ENCODE measurements at regions not wholly inside any gene's neighbourhood (a gene's known extent, or its start where the extent isn't known, plus 50 kb on each side); places are given as distances from the start of the nearest gene placed in this dataset.

DNA sequence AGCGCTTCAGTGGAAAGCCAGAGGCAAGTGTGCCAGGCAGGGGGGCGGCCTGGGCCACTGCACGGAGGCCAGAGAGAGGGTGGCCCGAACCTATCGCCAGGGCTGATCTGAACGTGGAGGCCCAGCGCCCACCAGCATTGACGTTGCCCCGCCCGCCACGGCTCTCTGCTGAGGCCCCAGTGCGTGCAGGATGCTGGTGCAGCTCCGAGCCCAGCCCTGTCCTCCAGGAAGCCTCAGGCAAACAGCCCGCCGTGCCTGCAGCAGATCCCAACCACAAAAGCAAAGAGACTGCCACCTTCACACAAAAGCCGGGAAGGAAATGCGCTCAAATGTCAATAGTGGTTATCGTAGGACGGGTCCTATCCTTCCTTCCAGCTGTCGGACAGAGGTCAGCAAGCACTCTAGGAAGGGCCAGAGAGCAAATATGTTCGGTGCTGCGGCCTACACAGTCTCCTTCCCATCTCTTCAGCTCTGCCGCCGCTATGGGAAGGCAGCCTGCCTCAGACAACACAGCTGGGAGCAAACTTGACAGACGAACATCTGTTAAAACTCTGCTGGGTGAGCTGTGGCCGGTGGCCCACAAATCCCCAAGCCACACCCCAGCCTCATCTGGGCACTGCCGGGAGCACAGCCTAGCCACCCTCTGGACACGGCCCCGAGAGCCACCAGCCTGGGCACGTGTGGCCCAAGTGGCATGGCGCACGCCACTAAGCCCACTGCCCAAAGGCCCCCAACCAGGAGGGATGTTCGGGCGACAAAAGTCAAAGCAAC, 146.2 kb downstream of the CRYBB2 start:
- DNase-seq, result no peak
- TF ChIP-seq, protein P1, sequence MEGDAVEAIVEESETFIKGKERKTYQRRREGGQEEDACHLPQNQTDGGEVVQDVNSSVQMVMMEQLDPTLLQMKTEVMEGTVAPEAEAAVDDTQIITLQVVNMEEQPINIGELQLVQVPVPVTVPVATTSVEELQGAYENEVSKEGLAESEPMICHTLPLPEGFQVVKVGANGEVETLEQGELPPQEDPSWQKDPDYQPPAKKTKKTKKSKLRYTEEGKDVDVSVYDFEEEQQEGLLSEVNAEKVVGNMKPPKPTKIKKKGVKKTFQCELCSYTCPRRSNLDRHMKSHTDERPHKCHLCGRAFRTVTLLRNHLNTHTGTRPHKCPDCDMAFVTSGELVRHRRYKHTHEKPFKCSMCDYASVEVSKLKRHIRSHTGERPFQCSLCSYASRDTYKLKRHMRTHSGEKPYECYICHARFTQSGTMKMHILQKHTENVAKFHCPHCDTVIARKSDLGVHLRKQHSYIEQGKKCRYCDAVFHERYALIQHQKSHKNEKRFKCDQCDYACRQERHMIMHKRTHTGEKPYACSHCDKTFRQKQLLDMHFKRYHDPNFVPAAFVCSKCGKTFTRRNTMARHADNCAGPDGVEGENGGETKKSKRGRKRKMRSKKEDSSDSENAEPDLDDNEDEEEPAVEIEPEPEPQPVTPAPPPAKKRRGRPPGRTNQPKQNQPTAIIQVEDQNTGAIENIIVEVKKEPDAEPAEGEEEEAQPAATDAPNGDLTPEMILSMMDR (IDR thresholded peaks at IDR 0.05; ENCODE audit: low read depth, low read length), result no peak

DNA sequence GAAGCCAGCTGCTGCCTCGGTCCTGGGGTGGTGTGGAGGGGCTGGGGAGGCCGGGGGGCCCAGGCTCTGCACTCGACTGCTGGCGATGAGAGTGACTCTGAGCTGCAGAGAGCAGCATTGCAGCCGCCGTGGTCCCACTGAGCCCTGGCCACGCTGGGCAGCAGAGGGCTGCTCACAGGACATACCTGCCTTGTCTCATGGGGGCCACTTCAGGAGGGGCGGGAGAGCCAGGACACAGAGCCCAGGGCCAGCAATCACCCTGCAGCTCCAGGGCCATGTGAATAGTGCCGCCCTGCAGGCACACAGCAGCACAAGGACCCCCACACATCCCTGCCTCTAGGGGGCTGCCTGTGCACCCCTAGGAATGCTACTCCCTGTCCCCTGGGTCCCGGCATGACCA, 147.0 kb downstream of the CRYBB2 start:
- Histone ChIP-seq H3K9me3 (ENCODE audit: severe bottlenecking) (no peaks in the 10 kb centered on the region), H3K27ac (no peak overlapping the region), H3K27me3 (ENCODE audit: insufficient read depth, low read depth, severe bottlenecking) (no peaks in the 10 kb centered on the region), H3K4me3 (ENCODE audit: low read depth, low read length) (no peak overlapping the region), H3K36me3 (peaks cover 14% of the 10 kb centered on the region)
- TF ChIP-seq, protein P1 (IDR thresholded peaks at IDR 0.05; ENCODE audit: low read depth, low read length), result peak; percentile 36; the same call in 1 of the 2 replicates
- DNase-seq, result no peak

More for the DNA sequence above, 146.2 kb downstream of the CRYBB2 start:
- H3K4me3 ChIP-seq (ENCODE audit: low read depth, low read length), result no peak overlapping the region
- H3K9me3 ChIP-seq (ENCODE audit: severe bottlenecking), result no peaks in the 10 kb centered on the region
- no peaks in the 10 kb centered on the region for H3K27me3 ChIP-seq (ENCODE audit: insufficient read depth, low read depth, severe bottlenecking)
- no peak overlapping the region for H3K27ac ChIP-seq
- peaks cover 19% of the 10 kb centered on the region for H3K36me3 ChIP-seq

DNA sequence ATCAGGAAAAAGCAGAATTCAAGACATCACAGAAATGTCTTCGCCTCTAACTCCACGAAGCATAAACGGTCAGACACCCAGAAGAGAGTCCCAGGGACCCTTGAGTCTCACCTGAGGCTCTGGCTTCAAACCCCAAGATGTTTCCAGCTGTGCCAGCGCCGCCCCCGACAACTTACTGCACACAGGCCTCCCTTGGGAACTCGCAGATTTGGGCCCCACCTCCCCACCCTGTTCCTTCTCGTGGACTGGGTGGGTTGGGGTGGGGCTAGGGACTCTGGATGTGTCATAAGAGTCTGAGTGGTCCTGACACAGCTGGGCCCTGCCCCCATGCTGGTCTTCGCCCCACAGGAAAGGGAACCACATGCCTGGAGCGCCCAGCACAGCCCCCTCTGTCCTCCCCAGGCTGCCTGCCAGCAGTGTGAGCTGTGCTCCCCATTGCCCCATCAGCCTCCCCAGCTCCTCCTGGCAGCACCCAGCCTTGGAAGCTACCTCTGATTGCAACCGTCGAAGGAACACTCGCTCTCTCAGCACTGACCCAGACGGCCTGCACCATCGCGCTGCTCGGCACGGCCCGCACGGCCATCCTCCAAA, 147.5 kb downstream of the CRYBB2 start:
- H3K27me3 ChIP-seq (ENCODE audit: insufficient read depth, low read depth, severe bottlenecking), result no peaks in the 10 kb centered on the region
- no peak overlapping the region for H3K4me3 ChIP-seq (ENCODE audit: low read depth, low read length)
- no peak overlapping the region for H3K27ac ChIP-seq
- H3K36me3 ChIP-seq, result peaks cover 11% of the 10 kb centered on the region
- H3K9me3 ChIP-seq (ENCODE audit: severe bottlenecking), result no peaks in the 10 kb centered on the region
- TF ChIP-seq, protein P1 (IDR thresholded peaks at IDR 0.05; ENCODE audit: low read depth, low read length), result no peak
- no peak for DNase-seq

DNA sequence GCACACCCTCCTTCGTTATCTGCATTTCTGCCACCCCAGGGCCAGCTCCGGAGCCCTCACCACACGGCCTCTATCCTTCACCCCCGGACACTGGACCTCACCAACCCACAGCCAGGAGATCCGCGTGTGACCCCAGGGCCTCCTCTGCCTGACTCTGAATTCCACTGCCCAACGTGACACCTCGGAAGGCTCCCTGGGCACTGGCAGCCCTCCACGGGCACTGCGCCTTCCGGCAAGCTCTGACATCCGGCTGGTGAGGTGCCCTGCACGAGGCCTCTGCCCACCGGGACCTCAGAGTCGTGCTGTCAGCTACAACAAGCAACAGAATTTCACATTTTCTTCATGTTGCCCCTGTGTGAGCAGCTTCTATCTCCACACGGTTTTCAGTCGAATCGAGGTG, 148.3 kb downstream of the CRYBB2 start:
- Histone ChIP-seq H3K36me3 (peaks cover 16% of the 10 kb centered on the region), H3K27ac (no peak overlapping the region), H3K4me3 (ENCODE audit: low read depth, low read length) (no peak overlapping the region), H3K9me3 (ENCODE audit: severe bottlenecking) (no peaks in the 10 kb centered on the region), H3K27me3 (ENCODE audit: insufficient read depth, low read depth, severe bottlenecking) (no peaks in the 10 kb centered on the region)
- DNase-seq, result no peak
- TF ChIP-seq, protein P1 (IDR thresholded peaks at IDR 0.05; ENCODE audit: low read depth, low read length), result no peak

DNA sequence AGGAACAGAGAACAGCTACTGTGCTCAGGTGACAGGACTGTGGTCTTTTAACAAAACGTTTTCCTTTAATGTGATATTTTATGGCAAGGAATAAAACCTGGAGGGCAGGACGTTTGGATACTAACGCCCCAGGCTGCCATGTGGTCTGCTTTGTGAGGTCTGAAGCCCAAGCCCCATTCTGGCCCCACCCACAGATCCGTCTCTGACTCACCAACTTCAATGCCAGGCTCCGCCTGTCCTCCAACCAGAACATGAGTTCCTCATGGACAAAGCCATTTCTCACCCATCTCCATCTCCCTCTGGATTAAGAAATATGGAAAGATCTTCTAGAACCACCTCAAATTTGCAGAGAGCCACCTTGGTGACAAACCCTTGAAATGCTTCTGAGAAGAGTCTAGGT, 148.8 kb downstream of the CRYBB2 start:
- no peak for DNase-seq

More for the DNA sequence above, 148.8 kb downstream of the CRYBB2 start:
- H3K4me3 ChIP-seq (ENCODE audit: low read depth, low read length), result no peak overlapping the region
- H3K36me3 ChIP-seq, result peaks cover 21% of the 10 kb centered on the region
- H3K9me3 ChIP-seq (ENCODE audit: severe bottlenecking), result no peaks in the 10 kb centered on the region
- H3K27ac ChIP-seq, result no peak overlapping the region
- H3K27me3 ChIP-seq (ENCODE audit: insufficient read depth, low read depth, severe bottlenecking), result no peaks in the 10 kb centered on the region
- TF ChIP-seq, protein P1 (IDR thresholded peaks at IDR 0.05; ENCODE audit: low read depth, low read length), result no peak
